Activated CD4-positive, alpha-beta T cell treated with anti-CD3 and anti-CD28 coated beads for 1 hour (primary cell): ENCODE measurements at regions not wholly inside any gene's neighbourhood (a gene's known extent, or its start where the extent isn't known, plus 50 kb on each side); places are given as distances from the start of the nearest gene placed in this dataset.
"Not testable (repeated sequence)": the region's sequence is repeated elsewhere in the genome, so short reads cannot be mapped to it uniquely, and the experiment has no call there.

Experiments
- DNase-seq: peaks from one replicate; pipeline ENCODE4 v3.0.0-alpha.2; 2020

- DNase-seq: no peak
Observed at GRCh38 chr4:66574145-66574978, 904.1 kb upstream of the EPHA5 start.

- no peak for DNase-seq
Observed at GRCh38 chr4:66572949-66573348, 902.7 kb upstream of the EPHA5 start.

GRCh38 chr4:66571145-66571695 is 900.9 kb upstream of the EPHA5 start:
- DNase-seq: no peak

GRCh38 chr4:66569228-66569627 is 898.9 kb upstream of the EPHA5 start:
- no peak for DNase-seq

- DNase-seq: no peak
Observed at GRCh38 chr4:66568431-66568830, 898.1 kb upstream of the EPHA5 start.

GRCh38 chr4:66568001-66568400 is 897.7 kb upstream of the EPHA5 start:
- DNase-seq: no peak

GRCh38 chr4:66567551-66567950 is 897.3 kb upstream of the EPHA5 start:
- DNase-seq: no peak

- no peak for DNase-seq
Observed at GRCh38 chr4:66565801-66566200, 895.5 kb upstream of the EPHA5 start.

GRCh38 chr4:66564901-66565651 is 894.8 kb upstream of the EPHA5 start:
- no peak for DNase-seq

- no peak for DNase-seq
Observed at GRCh38 chr4:66562276-66562806, 892.1 kb upstream of the EPHA5 start.

- DNase-seq: not testable (repeated sequence)
Observed at GRCh38 chr4:66561465-66562053, 891.3 kb upstream of the EPHA5 start.

GRCh38 chr4:66558651-66559050 is 888.4 kb upstream of the EPHA5 start:
- no peak for DNase-seq

- no peak for DNase-seq
Observed at GRCh38 chr4:66556651-66557278, 886.5 kb upstream of the EPHA5 start.

GRCh38 chr4:66555301-66555700 is 885.0 kb upstream of the EPHA5 start:
- no peak for DNase-seq

GRCh38 chr4:66554826-66555225 is 884.5 kb upstream of the EPHA5 start:
- no peak for DNase-seq

- DNase-seq: not testable (repeated sequence)
Observed at GRCh38 chr4:66545301-66545700, 875.0 kb upstream of the EPHA5 start.

- no peak for DNase-seq
Observed at GRCh38 chr4:66544281-66544680, 874.0 kb upstream of the EPHA5 start.

GRCh38 chr4:66539745-66540144 is 869.5 kb upstream of the EPHA5 start:
- DNase-seq: no peak

- no peak for DNase-seq
Observed at GRCh38 chr4:66524781-66525180, 854.5 kb upstream of the EPHA5 start.

- no peak for DNase-seq
Observed at GRCh38 chr4:66522244-66522643, 852.0 kb upstream of the EPHA5 start.

- DNase-seq: no peak
Observed at GRCh38 chr4:66516940-66517339, 846.7 kb upstream of the EPHA5 start.

- no peak for DNase-seq
Observed at GRCh38 chr4:66506985-66507384, 836.7 kb upstream of the EPHA5 start.

- no peak for DNase-seq
Observed at GRCh38 chr4:66501997-66502396, 831.7 kb upstream of the EPHA5 start.
